CD14-positive monocyte (primary cell): ENCODE measurements at regions not wholly inside any gene's neighbourhood (a gene's known extent, or its start where the extent isn't known, plus 50 kb on each side); places are given as distances from the start of the nearest gene placed in this dataset.

Source experiments
- DNase-seq, 3 donors: peaks; one replicate each; pipeline ENCODE4 v3.0.0-alpha.2; 2011 to 2022
- H2AFZ ChIP-seq: 2 replicates; pipeline ENCODE4 v1.6.0; 2012; ENCODE audit warnings: mild to moderate bottlenecking, low read depth, low read length, inconsistent platforms; ENCODE audit not compliant: insufficient read depth, poor library complexity, severe bottlenecking
- H3K27ac ChIP-seq, 2 donors: 1 replicate in 1 of 2; 2 replicates in 1 of 2; pipeline ENCODE4 v1.5.1; 2012 to 2013; ENCODE audit warnings: low read length in 2 of 2, control low read depth in 1 of 2, inconsistent platforms in 1 of 2, low read depth in 1 of 2, mild to moderate bottlenecking in 1 of 2
- H3K27me3 ChIP-seq, 2 donors: one replicate each; pipeline versions ENCODE4 v1.6.0 to v1.6.1; 2011 to 2013; ENCODE audit warnings: low read length in 2 of 2; ENCODE audit not compliant: control insufficient read depth in 2 of 2, insufficient read depth in 2 of 2
- H3K36me3 ChIP-seq, 2 donors: replicated peaks in 1 of 2; 1 replicate in 1 of 2; 2 replicates in 1 of 2; pipeline versions ENCODE4 v1.5.1 to v1.6.1; 2012 to 2013; ENCODE audit warnings: low read length in 2 of 2, control low read depth in 1 of 2, inconsistent platforms in 1 of 2, mild to moderate bottlenecking in 1 of 2; ENCODE audit not compliant: insufficient read depth in 2 of 2, control insufficient read depth in 1 of 2
- H3K4me1 ChIP-seq, 2 donors: 1 replicate in 1 of 2; 2 replicates in 1 of 2; pipeline versions ENCODE4 v1.5.1 to v1.6.1; 2012 to 2013; ENCODE audit warnings: low read length in 2 of 2, control low read depth in 1 of 2, inconsistent platforms in 1 of 2, mild to moderate bottlenecking in 1 of 2, moderate library complexity in 1 of 2; ENCODE audit not compliant: insufficient read depth in 2 of 2, control insufficient read depth in 1 of 2
- H3K4me2 ChIP-seq: replicated peaks from 2 replicates; pipeline ENCODE3; 2012; ENCODE audit warnings: low read length, moderate library complexity, mild to moderate bottlenecking; ENCODE audit not compliant: poor library complexity, severe bottlenecking; ENCODE audit errors: extremely low read depth
- H3K4me3 ChIP-seq, 3 experiments: fragments of 200-600 bp in 1 of 3; sonication (generic) in 1 of 3; replicated peaks in 1 of 3; 1 replicate in 2 of 3; 2 replicates in 1 of 3; pipeline ENCODE4 v1.5.1; 2011 to 2013; ENCODE audit warnings: low read length in 3 of 3, mild to moderate bottlenecking in 3 of 3, control low read depth in 2 of 3, low read depth in 2 of 3, inconsistent platforms in 1 of 3, moderate library complexity in 1 of 3
- H3K79me2 ChIP-seq: 2 replicates; pipeline ENCODE4 v1.6.0; 2012; ENCODE audit warnings: mild to moderate bottlenecking, control low read depth, inconsistent platforms, low read length, moderate library complexity; ENCODE audit not compliant: insufficient read depth
- H3K9ac ChIP-seq: 2 replicates; pipeline ENCODE4 v1.6.0; 2017; ENCODE audit warnings: low read length, mild to moderate bottlenecking; ENCODE audit not compliant: insufficient read depth, poor library complexity, severe bottlenecking
- H3K9me3 ChIP-seq, 2 donors: replicated peaks in 1 of 2; 1 replicate in 1 of 2; 2 replicates in 1 of 2; pipeline versions ENCODE4 v1.5.1 to v1.6.1; 2012 to 2013; ENCODE audit warnings: low read length in 2 of 2, control low read depth in 1 of 2; ENCODE audit not compliant: control insufficient read depth in 1 of 2, insufficient read depth in 1 of 2
- H4K20me1 ChIP-seq: 2 replicates; pipeline ENCODE4 v1.6.0; 2012; ENCODE audit warnings: mild to moderate bottlenecking, low read length, control low read depth, moderate library complexity; ENCODE audit not compliant: insufficient read depth
- H3K27ac Mint-ChIP-seq, 7 donors: one replicate each; pipeline ENCODE4 v1.8.0; 2020; ENCODE audit warnings: mild to moderate bottlenecking in 7 of 7, mixed read lengths in 7 of 7, moderate library complexity in 6 of 7, inconsistent platforms in 2 of 7
- H3K27me3 Mint-ChIP-seq, 3 donors: one replicate each; pipeline ENCODE4 v1.8.0; 2021 to 2022; ENCODE audit warnings: low read depth in 3 of 3, mild to moderate bottlenecking in 3 of 3, mixed read lengths in 3 of 3, moderate library complexity in 3 of 3, inconsistent platforms in 1 of 3
- H3K36me3 Mint-ChIP-seq, 2 donors: one replicate each; pipeline ENCODE4 v1.8.0; 2020; ENCODE audit warnings: mixed read lengths in 2 of 2, inconsistent platforms in 1 of 2, mild to moderate bottlenecking in 1 of 2
- H3K4me1 Mint-ChIP-seq: one replicate; pipeline ENCODE4 v1.8.0; 2020; ENCODE audit warnings: mild to moderate bottlenecking, mixed read lengths
- H3K4me3 Mint-ChIP-seq, 2 donors: one replicate each; pipeline ENCODE4 v1.8.0; 2020; ENCODE audit warnings: mild to moderate bottlenecking in 2 of 2, mixed read lengths in 2 of 2, moderate library complexity in 1 of 2
- H3K9me3 Mint-ChIP-seq, 7 donors: one replicate each; pipeline ENCODE4 v1.8.0; 2020 to 2022; ENCODE audit warnings: mixed read lengths in 7 of 7, mild to moderate bottlenecking in 6 of 7, moderate library complexity in 6 of 7, inconsistent platforms in 2 of 7
- WGBS: methylation state at CpG from one replicate; pipeline ENCODE4 v1.1.5; 2013; ENCODE audit warnings: missing lambda C conversion rate; ENCODE audit not compliant: insufficient coverage; 5-methylcytosine and 5-hydroxymethylcytosine counted together
- intact Hi-C, 2 donors: fragments of 100-400 bp; cut with micrococcal nuclease; formaldehyde crosslinking; loops; one replicate each; pipeline versions ENCODE4 v1.15.0 to v1.15.1; 2023
- TF ChIP-seq, protein P1 (sequence below): fragments of 200-600 bp; IDR thresholded peaks from one replicate; pipeline ENCODE4 v1.8.0; 2022; ENCODE audit warnings: antibody characterized with exemption, mild to moderate bottlenecking

- Histone ChIP-seq H4K20me1 (no peaks in the 10 kb centered on the region), H3K9me3 (peaks cover 0 to 30% of the 10 kb centered on the region in 2 donors), H3K36me3 (no peaks in the 10 kb centered on the region), H3K4me2 (no peak overlapping the region), H3K79me2 (no peaks in the 10 kb centered on the region), H3K4me3 (no peak overlapping the region), H3K27me3 (no peaks in the 10 kb centered on the region), H3K27ac (no peak overlapping the region), H2AFZ (no peak overlapping the region), H3K4me1 (no peaks in the 10 kb centered on the region), H3K9ac (no peak overlapping the region)
- Mint-ChIP-seq H3K27me3 (peaks cover 0 to 2% (median 2%) of the 10 kb centered on the region in 3 donors), H3K4me3 (no peak overlapping the region), H3K36me3 (no peaks in the 10 kb centered on the region), H3K9me3 (peaks cover 0 to 33% (median 15%) of the 10 kb centered on the region in 7 donors), H3K4me1 (no peaks in the 10 kb centered on the region), H3K27ac (no peak overlapping the region)
- intact Hi-C loops: no loop called here
- DNase-seq: no peak
- TF ChIP-seq, protein P1, sequence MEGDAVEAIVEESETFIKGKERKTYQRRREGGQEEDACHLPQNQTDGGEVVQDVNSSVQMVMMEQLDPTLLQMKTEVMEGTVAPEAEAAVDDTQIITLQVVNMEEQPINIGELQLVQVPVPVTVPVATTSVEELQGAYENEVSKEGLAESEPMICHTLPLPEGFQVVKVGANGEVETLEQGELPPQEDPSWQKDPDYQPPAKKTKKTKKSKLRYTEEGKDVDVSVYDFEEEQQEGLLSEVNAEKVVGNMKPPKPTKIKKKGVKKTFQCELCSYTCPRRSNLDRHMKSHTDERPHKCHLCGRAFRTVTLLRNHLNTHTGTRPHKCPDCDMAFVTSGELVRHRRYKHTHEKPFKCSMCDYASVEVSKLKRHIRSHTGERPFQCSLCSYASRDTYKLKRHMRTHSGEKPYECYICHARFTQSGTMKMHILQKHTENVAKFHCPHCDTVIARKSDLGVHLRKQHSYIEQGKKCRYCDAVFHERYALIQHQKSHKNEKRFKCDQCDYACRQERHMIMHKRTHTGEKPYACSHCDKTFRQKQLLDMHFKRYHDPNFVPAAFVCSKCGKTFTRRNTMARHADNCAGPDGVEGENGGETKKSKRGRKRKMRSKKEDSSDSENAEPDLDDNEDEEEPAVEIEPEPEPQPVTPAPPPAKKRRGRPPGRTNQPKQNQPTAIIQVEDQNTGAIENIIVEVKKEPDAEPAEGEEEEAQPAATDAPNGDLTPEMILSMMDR: no peak
- 91% methylated on average over 12 of the region's 12 CpGs for WGBS
Observed at GRCh38 chr15:26125664-26126063, 262.5 kb upstream of the ATP10A start.

GRCh38 chr15:26119322-26119721, 256.2 kb upstream of the ATP10A start:
- no peak overlapping the region for H3K9ac ChIP-seq
- TF ChIP-seq, protein P1: no peak
- no peaks in the 10 kb centered on the region for H3K79me2 ChIP-seq
- Mint-ChIP-seq H3K4me1 (no peaks in the 10 kb centered on the region), H3K9me3 (peaks cover 3 to 42% (median 21%) of the 10 kb centered on the region in 7 donors), H3K36me3 (no peaks in the 10 kb centered on the region), H3K27ac (peak overlapping the region in 1 of 7 donors; percentile 3), H3K27me3 (peaks cover 0 to 3% (median 2%) of the 10 kb centered on the region in 3 donors), H3K4me3 (no peak overlapping the region)
- H3K9me3 ChIP-seq: peaks cover 18 to 37% of the 10 kb centered on the region in 2 donors
- H3K36me3 ChIP-seq: no peaks in the 10 kb centered on the region
- H2AFZ ChIP-seq: no peak overlapping the region
- H4K20me1 ChIP-seq: no peaks in the 10 kb centered on the region
- H3K4me2 ChIP-seq: no peak overlapping the region
- no peaks in the 10 kb centered on the region for H3K4me1 ChIP-seq
- H3K27me3 ChIP-seq: no peaks in the 10 kb centered on the region
- intact Hi-C loops: no loop called here
- H3K4me3 ChIP-seq: no peak overlapping the region
- H3K27ac ChIP-seq: no peak overlapping the region
- 90% methylated on average over 4 of the region's 6 CpGs for WGBS
- no peak for DNase-seq
